Vagina (tissue), 2 donors: ENCODE measurements at regions not wholly inside any gene's neighbourhood (a gene's known extent, or its start where the extent isn't known, plus 50 kb on each side); places are given as distances from the start of the nearest gene placed in this dataset.

ENCODE experiments used
- CTCF ChIP-seq, 3 experiments: fragments of 450-650 bp in 2 of 3; fragments of 200-600 bp in 1 of 3; sonication (generic) in 1 of 3; IDR thresholded peaks; one replicate each; pipeline ENCODE4 v1.5.1; 2017 to 2019; ENCODE audit warnings: antibody characterized with exemption in 3 of 3, mild to moderate bottlenecking in 2 of 3, moderate library complexity in 2 of 3
- POLR2A ChIP-seq, 2 donors: fragments of 450-650 bp; IDR thresholded peaks; one replicate each; pipeline ENCODE4 v1.6.1; 2017; ENCODE audit warnings: antibody characterized with exemption in 2 of 2, mild to moderate bottlenecking in 2 of 2, moderate library complexity in 2 of 2

DNA sequence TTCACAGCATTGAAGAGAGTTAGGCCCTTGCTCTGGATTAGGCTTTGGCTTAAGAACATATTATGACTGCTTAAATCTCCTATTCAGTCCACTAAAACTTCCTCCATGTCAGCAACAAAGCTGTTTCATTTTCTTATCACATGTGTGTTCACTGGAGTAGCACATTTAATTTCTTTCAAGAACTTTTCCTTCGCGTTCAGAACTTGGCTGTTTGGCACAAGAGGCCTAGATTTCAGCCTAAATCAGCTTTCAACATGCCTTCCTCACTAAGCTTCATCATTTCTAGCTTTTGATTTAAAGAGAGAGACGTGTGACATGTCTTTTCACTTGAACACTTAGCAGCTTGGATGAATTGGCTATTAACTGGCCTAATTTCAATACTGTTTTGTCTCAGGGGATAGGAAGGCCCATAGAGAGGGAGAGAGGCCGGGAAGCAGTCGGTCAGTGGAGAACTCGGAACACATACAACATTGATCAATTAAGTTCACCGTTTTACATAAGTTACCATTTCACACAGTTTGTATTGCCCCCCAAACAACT, 885.2 kb upstream of the AUTS2 start:
- no peak for TF ChIP-seq CTCF (IDR thresholded peaks at IDR 0.05)
- no peak for TF ChIP-seq POLR2A (IDR thresholded peaks at IDR 0.05)
